Trophoblast cell (in vitro differentiated cells and primary cell): ENCODE measurements at regions not wholly inside any gene's neighbourhood (a gene's known extent, or its start where the extent isn't known, plus 50 kb on each side); places are given as distances from the start of the nearest gene placed in this dataset.

Experiments used
- DNase-seq, 2 donors: peaks; one replicate each; pipeline ENCODE4 v3.0.0-alpha.2; 2016
- H2AFZ ChIP-seq: 2 replicates; pipeline ENCODE4 v1.6.1; 2013; ENCODE audit warnings: low read length, moderate library complexity, mild to moderate bottlenecking; ENCODE audit not compliant: insufficient read depth, poor library complexity
- H2AK5ac ChIP-seq: 2 replicates; pipeline ENCODE4 v1.6.1; 2013; ENCODE audit warnings: mild to moderate bottlenecking, low read length
- H2BK120ac ChIP-seq: 2 replicates; pipeline ENCODE4 v1.6.1; 2013; ENCODE audit warnings: low read length, mild to moderate bottlenecking, moderate library complexity; ENCODE audit not compliant: insufficient read depth, poor library complexity
- H2BK12ac ChIP-seq: 2 replicates; pipeline ENCODE4 v1.6.1; 2013; ENCODE audit warnings: mild to moderate bottlenecking, low read length, moderate library complexity
- H2BK5ac ChIP-seq: 2 replicates; pipeline ENCODE4 v1.6.1; 2013; ENCODE audit warnings: low read length, low read depth, moderate library complexity, mild to moderate bottlenecking; ENCODE audit not compliant: poor library complexity
- H3K14ac ChIP-seq: 2 replicates; pipeline ENCODE4 v1.6.1; 2013; ENCODE audit warnings: mild to moderate bottlenecking, low read length
- H3K18ac ChIP-seq: 2 replicates; pipeline ENCODE4 v1.6.1; 2013; ENCODE audit warnings: mild to moderate bottlenecking, low read length
- H3K23ac ChIP-seq: 2 replicates; pipeline ENCODE4 v1.6.1; 2013; ENCODE audit warnings: low read length
- H3K27ac ChIP-seq: 2 replicates; pipeline ENCODE4 v1.5.1; 2013; ENCODE audit warnings: low read depth, mild to moderate bottlenecking, inconsistent platforms, low read length, moderate library complexity
- H3K27me3 ChIP-seq: 2 replicates; pipeline ENCODE4 v1.6.1; 2013; ENCODE audit warnings: inconsistent platforms, mild to moderate bottlenecking, low read length, moderate library complexity; ENCODE audit not compliant: insufficient read depth
- H3K36me3 ChIP-seq, 2 experiments: 1 replicate in 1 of 2; 2 replicates in 1 of 2; pipeline ENCODE4 v1.6.1; 2013; ENCODE audit warnings: low read length in 2 of 2, mild to moderate bottlenecking in 2 of 2, moderate library complexity in 1 of 2; ENCODE audit not compliant: insufficient read depth in 2 of 2, control insufficient read depth in 1 of 2
- H3K4ac ChIP-seq: 2 replicates; pipeline ENCODE4 v1.6.1; 2013; ENCODE audit warnings: low read depth, mild to moderate bottlenecking, low read length, moderate library complexity
- H3K4me1 ChIP-seq, 2 experiments: 1 replicate in 1 of 2; 2 replicates in 1 of 2; pipeline ENCODE4 v1.6.1; 2013; ENCODE audit warnings: low read length in 2 of 2, mild to moderate bottlenecking in 2 of 2, moderate library complexity in 1 of 2; ENCODE audit not compliant: insufficient read depth in 2 of 2, control insufficient read depth in 1 of 2
- H3K4me2 ChIP-seq: 2 replicates; pipeline ENCODE4 v1.6.1; 2013; ENCODE audit warnings: inconsistent platforms, mild to moderate bottlenecking, low read length, moderate library complexity
- H3K4me3 ChIP-seq: 2 replicates; pipeline ENCODE4 v1.5.1; 2013; ENCODE audit warnings: mild to moderate bottlenecking, low read depth, low read length, inconsistent platforms
- H3K79me1 ChIP-seq: one replicate; pipeline ENCODE4 v1.6.1; 2013; ENCODE audit warnings: low read length
- H3K79me2 ChIP-seq: 2 replicates; pipeline ENCODE4 v1.6.1; 2013; ENCODE audit warnings: low read length, mild to moderate bottlenecking; ENCODE audit not compliant: control insufficient read depth, insufficient read depth, poor library complexity
- H3K9ac ChIP-seq: 2 replicates; pipeline ENCODE4 v1.6.1; 2013; ENCODE audit warnings: mild to moderate bottlenecking, low read length
- H3K9me3 ChIP-seq: 2 replicates; pipeline ENCODE4 v1.6.1; 2013; ENCODE audit warnings: low read depth, mild to moderate bottlenecking, control low read depth, inconsistent platforms, low read length; ENCODE audit not compliant: insufficient read depth
- H4K12ac ChIP-seq: 2 replicates; pipeline ENCODE4 v1.6.1; 2013; ENCODE audit warnings: low read depth, mild to moderate bottlenecking, low read length, moderate library complexity
- H4K8ac ChIP-seq: 2 replicates; pipeline ENCODE4 v1.6.1; 2013; ENCODE audit warnings: low read depth, mild to moderate bottlenecking, low read length, moderate library complexity
- H4K91ac ChIP-seq: one replicate; pipeline ENCODE4 v1.6.1; 2013; ENCODE audit warnings: low read depth, mild to moderate bottlenecking, low read length, moderate library complexity
- WGBS: extraction: QIAGEN DNeasy Blood & Tissue Kit; methylation state at CpG from one replicate; pipeline ENCODE4 v1.1.7; 2013; ENCODE audit warnings: missing lambda C conversion rate; ENCODE audit not compliant: insufficient read length, insufficient coverage; ENCODE audit errors: extremely low coverage; 5-methylcytosine and 5-hydroxymethylcytosine counted together

DNA sequence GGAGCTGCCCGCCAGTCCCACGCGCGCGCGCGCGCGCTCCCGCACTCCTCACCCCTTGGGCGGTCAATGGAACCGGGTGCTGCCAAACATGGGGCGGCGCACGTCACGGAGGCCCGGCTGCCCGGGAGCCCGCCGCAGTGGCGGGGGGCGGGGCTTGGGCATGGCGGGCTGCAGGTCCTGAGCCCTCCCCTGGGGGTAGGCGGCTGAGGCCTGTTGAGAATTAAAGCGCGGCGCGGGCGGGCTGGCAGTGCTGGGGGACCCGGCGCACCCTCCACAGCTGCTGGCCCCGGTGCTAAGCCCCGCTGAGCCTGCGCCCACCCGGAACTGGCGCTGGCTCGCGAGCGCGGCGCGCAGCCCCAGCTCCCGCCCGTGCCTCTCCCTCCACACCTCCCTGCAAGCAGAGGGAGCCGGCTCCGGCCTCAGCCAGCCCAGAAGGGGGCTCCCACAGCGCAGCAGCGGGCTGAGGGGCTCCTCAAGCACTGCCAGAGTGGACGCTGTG lies 634.2 kb downstream of the ANKRD7 start:
- Histone ChIP-seq H3K18ac (no peak overlapping the region), H3K4ac (no peak overlapping the region), H3K79me2 (no peaks in the 10 kb centered on the region), H3K4me2 (no peak overlapping the region), H3K36me3 (no peaks in the 10 kb centered on the region), H2AK5ac (no peak overlapping the region), H3K4me1 (no peaks in the 10 kb centered on the region), H2BK12ac (no peak overlapping the region), H4K91ac (no peak overlapping the region), H3K9ac (no peak overlapping the region), H3K79me1 (no peaks in the 10 kb centered on the region), H3K9me3 (no peaks in the 10 kb centered on the region), H3K27me3 (no peaks in the 10 kb centered on the region), H2AFZ (no peak overlapping the region), H3K23ac (no peak overlapping the region), H3K27ac (no peak overlapping the region), H4K8ac (no peak overlapping the region), H3K14ac (no peak overlapping the region), H3K4me3 (no peak overlapping the region), H2BK120ac (no peak overlapping the region), H2BK5ac (no peak overlapping the region), H4K12ac (no peak overlapping the region)
- peak in 1 of 2 donors; percentile 27 for DNase-seq
- WGBS = no CpG with 5 or more reads among the region's 49 CpGs

DNA sequence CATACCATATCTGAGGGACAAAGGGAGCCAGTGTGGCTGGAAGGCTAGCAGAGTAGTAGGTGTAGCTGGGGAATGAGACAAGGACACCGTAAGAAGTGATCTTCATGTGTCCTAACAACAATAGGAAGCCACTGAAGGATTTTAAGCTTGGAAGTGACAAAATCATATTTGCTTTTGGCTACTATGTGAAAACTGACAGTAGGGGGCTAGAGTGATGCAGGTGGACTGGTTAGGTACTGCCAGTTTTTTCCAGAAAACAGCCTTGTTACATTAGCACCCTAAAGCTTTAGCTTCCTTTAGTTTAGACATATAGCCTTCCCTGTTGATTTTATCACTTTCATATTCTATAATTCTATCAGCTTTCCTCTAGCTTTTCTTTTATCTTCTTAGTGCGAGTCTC lies 637.1 kb downstream of the ANKRD7 start:
- H2AK5ac ChIP-seq = no peak overlapping the region
- WGBS = no CpG with 5 or more reads among the region's 2 CpGs
- H2BK12ac ChIP-seq = no peak overlapping the region
- no peak for DNase-seq
- no peaks in the 10 kb centered on the region for H3K79me2 ChIP-seq
- no peaks in the 10 kb centered on the region for H3K9me3 ChIP-seq
- H3K79me1 ChIP-seq = no peaks in the 10 kb centered on the region
- no peak overlapping the region for H4K12ac ChIP-seq
- no peak overlapping the region for H4K91ac ChIP-seq
- no peak overlapping the region for H3K18ac ChIP-seq
- H3K4me3 ChIP-seq = no peak overlapping the region
- no peak overlapping the region for H3K23ac ChIP-seq
- H3K27me3 ChIP-seq = no peaks in the 10 kb centered on the region
- H2BK120ac ChIP-seq = no peak overlapping the region
- H2AFZ ChIP-seq = no peak overlapping the region
- H3K9ac ChIP-seq = no peak overlapping the region
- no peak overlapping the region for H3K27ac ChIP-seq
- H3K4me2 ChIP-seq = no peak overlapping the region
- H3K4ac ChIP-seq = no peak overlapping the region
- H2BK5ac ChIP-seq = no peak overlapping the region
- H4K8ac ChIP-seq = no peak overlapping the region
- H3K14ac ChIP-seq = no peak overlapping the region
- H3K36me3 ChIP-seq = no peaks in the 10 kb centered on the region
- no peaks in the 10 kb centered on the region for H3K4me1 ChIP-seq

DNA sequence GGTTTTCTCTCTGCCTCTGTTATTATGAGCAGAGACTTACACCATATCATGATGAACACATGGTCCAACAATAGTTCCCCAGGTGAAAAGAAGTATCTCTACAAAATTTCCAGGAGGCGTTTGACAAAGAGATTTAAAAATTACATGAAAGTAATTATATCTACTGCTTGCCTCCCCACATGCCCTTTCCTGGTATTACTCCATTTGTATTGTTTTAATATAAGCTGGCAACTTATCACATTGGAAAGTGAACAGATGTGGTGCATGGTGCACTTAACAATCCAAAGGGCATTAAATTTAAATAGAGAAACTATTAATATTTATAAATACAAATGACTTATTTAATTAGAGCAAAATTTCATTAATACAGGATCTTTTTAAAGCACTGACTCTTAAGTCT lies 638.2 kb downstream of the ANKRD7 start:
- Histone ChIP-seq H3K18ac (no peak overlapping the region), H3K4me3 (no peak overlapping the region), H3K79me2 (no peaks in the 10 kb centered on the region), H3K14ac (no peak overlapping the region), H3K4me1 (no peaks in the 10 kb centered on the region), H4K12ac (no peak overlapping the region), H4K8ac (no peak overlapping the region), H2AFZ (no peak overlapping the region), H2AK5ac (no peak overlapping the region), H3K27me3 (no peaks in the 10 kb centered on the region), H3K9ac (no peak overlapping the region), H4K91ac (no peak overlapping the region), H2BK12ac (no peak overlapping the region), H3K4me2 (no peak overlapping the region), H3K36me3 (no peaks in the 10 kb centered on the region), H3K27ac (no peak overlapping the region), H3K79me1 (no peaks in the 10 kb centered on the region), H3K4ac (no peak overlapping the region), H2BK5ac (no peak overlapping the region), H2BK120ac (no peak overlapping the region), H3K23ac (no peak overlapping the region), H3K9me3 (no peaks in the 10 kb centered on the region)
- no peak for DNase-seq
- no CpG with 5 or more reads among the region's 1 CpG for WGBS

- Histone ChIP-seq H3K27ac (no peak overlapping the region), H3K79me1 (no peaks in the 10 kb centered on the region), H3K4ac (no peak overlapping the region), H3K4me2 (no peak overlapping the region), H3K23ac (no peak overlapping the region), H3K18ac (no peak overlapping the region), H4K91ac (no peak overlapping the region), H3K36me3 (no peaks in the 10 kb centered on the region), H3K4me3 (no peak overlapping the region), H2AFZ (no peak overlapping the region), H2BK12ac (no peak overlapping the region), H4K12ac (no peak overlapping the region), H3K27me3 (no peaks in the 10 kb centered on the region), H3K9ac (no peak overlapping the region), H3K79me2 (no peaks in the 10 kb centered on the region), H2BK5ac (no peak overlapping the region), H2BK120ac (no peak overlapping the region), H3K9me3 (no peaks in the 10 kb centered on the region), H3K4me1 (no peaks in the 10 kb centered on the region), H3K14ac (no peak overlapping the region), H2AK5ac (no peak overlapping the region), H4K8ac (no peak overlapping the region)
- WGBS = no CpG with 5 or more reads among the region's 2 CpGs
- no peak for DNase-seq
Measured at GRCh38 chr7:118863966-118864365, 639.5 kb downstream of the ANKRD7 start.
